GM19351 (cell line): ENCODE measurements at regions not wholly inside any gene's neighbourhood (a gene's known extent, or its start where the extent isn't known, plus 50 kb on each side); places are given as distances from the start of the nearest gene placed in this dataset.
A peak's percentile ranks its signal among the peaks of the same experiment; 100 is the strongest.

Source experiments
- ATAC-seq: cut with Tn5 transposase; IDR thresholded peaks from one replicate; pipeline ENCODE4 v1.9.1; 2021; ENCODE audit warnings: mild to moderate bottlenecking, moderate library complexity; ENCODE audit not compliant: unreplicated experiment

DNA sequence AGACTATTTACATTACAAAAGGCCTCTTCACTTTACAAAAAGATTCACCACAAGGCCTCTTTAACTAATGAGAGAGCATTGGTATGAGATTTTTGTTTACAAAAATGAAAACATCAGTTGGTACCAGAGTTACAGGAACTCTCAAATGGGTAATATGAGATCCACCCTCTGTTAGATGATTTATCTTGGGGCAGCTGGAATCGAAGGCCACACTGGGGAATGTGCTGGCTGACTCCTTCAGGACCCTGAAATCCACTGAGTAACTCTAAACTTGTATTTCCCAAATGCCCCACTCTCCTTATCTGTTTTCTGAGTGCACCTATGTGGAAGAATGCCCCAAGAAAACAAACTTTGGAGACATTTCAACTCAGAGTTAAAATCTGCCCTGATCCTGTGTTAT lies 232.9 kb upstream of the F9 start:
- no peak for ATAC-seq

DNA sequence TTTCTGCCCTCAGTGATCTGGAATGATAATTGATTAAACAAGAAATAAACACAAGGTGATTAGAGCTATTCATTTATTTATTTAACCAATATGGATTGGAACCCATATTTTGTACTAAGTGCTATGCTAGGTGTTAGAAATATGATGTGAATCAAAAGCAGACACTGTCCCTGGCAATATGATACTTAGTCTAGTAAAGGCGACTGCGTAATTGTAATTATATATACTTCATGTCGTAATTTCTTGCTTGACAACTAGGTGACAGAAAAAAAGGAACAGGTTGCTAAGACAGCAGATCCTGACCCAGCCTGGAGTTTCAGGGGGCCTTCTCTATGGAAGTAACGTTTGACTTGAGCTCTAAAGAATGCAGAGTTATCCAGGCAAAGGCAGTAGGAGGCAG lies 236.5 kb upstream of the F9 start:
- no peak for ATAC-seq

DNA sequence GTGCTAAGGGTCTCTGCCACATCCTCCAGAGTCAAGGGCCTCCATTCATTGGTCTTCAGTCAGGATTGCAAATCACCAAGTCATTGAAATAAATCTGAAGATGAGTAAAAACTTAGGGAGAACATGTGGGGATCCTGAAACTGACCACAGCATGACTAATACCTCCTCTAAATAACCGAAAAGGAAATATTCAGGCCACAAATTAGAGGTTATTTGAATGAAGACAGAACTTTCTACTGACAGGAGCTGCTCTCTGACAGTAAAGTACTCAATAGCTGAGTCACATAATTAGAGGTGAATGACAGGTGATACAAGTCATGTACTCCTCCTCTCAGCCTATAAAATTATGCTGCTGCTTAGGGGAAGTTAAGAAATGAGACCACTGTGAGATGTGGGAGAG lies 240.2 kb upstream of the F9 start:
- ATAC-seq: peak; percentile 86

DNA sequence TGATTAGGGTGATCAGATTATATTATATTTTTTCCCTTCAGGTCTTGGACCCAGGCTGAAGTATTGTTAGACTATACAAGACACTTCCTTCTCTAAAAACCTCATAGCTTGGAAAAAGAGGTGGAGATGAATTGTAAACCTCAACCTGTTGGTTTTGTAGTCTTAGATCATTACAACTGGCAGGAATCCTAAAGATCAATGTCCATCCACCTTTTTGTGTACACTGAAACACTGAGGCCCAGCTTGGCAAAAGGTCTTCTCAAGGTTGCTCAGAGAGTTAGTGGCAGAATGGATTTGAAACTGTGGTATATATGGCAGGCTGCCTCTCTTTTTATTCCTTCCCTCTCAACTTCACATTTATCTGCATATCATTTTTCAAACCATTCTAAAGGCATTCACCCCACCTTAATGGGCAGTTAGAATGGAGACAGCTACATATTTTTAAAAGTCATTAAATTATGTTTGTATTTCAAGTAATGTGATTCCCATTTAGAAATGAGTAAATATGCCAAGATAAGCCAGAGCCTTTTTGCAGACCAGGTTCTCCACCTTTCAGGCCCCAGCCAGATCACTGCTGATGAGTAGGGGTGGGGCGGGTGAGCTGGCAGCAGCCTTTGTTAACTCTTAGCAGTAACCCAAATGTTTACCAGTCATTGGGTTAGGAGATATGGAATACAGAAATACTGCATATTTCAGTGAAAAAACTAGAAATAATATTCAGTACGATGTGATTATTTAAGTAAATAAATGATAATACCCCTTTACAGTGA lies 243.2 kb upstream of the F9 start:
- ATAC-seq: no peak

DNA sequence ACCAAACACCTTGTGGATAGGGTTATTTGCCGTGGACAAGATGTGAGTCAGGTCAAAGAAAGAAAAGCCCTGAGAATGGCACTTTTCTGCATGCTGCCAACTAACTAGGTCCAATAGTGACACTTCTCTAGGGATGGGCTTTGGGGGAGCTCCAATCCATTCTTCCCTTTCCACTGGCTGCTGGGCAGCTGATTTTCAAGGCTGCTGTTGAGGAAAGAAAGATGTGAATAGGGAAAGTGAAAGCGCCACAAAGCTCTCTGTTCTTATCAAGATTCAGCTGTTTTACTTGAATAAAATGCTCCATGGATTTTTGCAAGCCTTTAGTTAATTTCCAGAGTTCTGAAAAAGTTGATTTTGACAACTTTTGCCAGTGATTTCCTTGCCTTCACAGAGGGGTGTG lies 244.2 kb upstream of the F9 start:
- no peak for ATAC-seq

DNA sequence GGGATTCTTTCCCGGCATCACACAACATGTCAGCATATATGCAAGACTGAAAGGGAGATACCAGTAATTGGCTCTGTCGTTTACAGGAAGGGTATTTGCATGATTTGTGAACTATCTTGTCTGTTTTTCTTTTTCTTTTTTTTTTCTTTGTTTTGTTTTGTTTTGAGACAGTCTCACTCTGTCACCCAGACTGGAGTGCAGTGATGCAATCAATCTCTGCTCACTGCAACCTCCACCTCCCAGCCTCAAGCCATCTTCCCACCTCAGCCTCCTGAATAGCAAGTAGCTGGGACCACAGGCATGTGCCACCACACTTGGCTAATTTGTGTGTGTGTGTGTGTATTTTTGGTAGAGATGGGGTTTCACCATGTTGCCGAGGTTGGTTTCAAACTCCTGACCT lies 262.7 kb upstream of the F9 start:
- ATAC-seq: no peak

DNA sequence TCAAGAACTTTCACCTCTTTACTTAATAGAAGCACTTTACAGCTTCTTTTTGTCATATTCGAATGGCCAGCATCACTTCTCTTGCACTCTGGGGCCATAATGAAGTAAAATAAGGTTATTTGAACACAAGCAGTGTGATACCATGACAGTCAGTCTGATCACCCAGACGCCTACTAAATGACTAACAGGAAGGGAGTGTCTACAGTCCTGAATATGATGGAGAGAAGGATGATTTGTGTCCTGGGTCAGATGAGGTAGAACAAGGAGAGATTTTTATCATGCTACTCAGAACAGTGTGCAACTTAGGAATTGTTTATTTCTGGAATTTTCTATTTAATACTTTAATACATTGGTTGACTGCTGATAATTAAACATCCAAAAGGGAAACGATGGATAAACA lies 284.2 kb upstream of the F9 start:
- no peak for ATAC-seq

DNA sequence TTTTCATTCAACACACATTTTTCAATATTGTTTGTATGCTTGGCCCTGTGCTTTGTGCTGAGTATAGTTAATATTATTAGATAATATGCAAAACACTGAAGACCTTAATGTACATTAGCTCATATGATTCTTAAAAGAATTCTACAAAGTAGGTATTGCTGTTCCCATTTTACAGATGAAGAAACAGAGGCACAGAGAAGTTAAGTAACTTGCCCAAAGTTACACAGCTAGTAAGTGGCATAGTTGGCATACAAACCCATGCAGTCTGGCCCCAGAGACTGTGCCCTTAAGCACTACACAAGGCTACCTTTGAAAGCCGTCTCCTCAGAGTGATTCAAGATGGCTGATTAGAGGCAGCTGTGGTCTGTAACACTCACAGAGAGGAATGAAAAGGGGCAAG lies 293.4 kb upstream of the F9 start:
- no peak for ATAC-seq

DNA sequence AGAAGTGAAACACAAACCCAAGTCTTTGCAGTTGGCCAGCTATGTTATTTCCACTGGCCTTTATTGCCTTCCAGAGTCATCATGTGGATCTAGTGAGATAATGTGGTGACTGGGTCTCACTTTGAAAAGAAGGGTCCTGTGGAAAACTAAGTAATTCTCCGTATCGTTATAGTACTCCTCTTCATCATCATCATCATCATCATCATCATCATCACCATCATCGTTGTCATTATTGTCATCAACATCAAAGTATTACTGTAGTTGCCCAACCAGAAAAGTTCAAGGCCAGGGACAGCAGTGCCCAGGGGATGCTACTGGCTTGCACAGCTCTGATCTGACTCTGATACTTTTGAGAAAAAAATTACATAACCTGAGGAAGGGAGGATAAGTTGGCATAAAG lies 295.6 kb upstream of the F9 start:
- no peak for ATAC-seq

DNA sequence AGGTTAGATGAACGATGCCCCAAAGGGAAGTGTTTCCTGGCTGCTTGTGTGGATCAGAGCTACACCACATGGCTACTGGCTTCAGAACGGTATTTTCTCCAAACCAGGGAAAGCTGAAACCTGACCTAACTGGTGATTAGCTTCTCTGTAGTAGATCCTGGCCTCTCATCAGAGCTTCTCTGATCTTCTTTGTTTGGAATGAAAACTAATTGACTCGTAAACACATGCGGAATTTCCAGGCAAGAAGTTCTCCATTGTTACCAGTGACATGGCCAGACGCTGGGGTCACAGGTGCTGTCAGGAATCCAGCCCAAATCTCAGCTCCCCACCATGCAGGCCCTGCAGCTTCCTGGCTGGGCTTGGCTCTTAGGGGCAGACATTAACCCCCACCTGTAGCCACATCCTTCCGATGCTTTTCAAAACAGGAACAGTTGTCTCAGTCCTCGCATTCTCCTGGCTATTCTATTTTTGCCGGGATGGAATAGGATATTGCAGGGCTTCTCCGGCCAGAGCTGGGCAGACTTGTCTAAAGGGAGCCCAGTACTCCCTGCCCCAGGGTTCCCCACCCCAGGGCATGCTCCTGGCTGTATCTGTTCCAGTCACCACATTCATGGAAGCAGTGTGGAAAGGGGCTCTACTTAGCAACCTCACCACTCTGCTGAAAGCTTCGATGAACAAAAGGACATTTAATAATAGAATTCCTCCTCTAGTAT lies 305.4 kb upstream of the F9 start:
- ATAC-seq: no peak

DNA sequence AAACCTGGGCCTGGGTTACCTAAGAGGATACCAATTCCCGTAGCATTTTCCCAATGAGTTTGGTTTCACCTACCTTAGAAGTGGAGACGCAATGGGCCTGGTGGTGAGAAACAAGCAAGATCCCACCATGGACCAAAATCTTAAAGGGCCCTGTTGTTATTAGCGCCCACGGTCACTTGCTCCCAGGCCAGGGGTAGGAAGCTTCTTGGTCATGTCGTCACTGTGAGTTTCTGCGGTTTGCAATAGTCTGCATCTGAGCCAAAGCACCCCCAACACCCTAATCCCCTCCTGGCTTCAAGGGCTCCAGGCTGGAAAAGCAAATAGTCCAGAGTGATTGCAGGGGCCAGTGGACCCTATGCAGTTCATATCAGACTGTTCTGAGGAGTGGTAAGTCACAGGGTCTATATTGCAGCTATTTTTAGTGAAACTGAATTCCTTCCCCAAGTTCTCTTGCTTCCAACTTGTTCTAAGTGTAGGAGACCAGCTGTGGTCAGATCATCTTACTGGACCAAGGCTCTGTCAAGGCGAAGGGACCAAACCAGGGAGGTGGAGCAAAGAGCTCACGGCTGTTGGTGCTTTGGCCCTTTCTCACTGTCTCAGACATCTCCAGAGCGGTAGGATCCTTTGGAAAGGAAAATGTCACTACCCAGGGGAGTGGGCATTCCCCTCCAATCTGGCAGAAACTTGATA lies 307.9 kb upstream of the F9 start:
- ATAC-seq: no peak

DNA sequence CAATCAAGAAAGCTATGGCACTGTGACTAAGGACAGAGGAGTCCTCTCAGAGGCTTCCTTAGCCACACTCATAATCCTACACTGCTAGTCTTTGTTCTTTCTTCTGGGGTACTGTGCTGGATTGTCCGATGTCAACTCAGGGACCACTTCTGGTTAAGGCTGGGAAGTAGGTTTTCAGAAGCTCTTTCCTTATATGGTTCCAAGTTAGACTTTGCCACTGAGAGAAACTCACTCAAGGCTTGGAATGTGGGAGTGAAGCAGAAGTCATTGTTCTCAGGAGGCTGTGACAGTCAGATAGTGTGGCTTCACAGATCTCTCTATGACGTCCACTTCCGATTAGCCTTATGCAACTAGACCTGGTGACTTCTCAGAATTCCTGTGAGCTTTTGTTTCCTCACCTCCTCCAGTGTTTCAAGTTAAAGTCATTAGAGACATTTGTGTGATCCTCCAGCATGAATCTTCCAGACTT lies 317.3 kb upstream of the F9 start:
- no peak for ATAC-seq

DNA sequence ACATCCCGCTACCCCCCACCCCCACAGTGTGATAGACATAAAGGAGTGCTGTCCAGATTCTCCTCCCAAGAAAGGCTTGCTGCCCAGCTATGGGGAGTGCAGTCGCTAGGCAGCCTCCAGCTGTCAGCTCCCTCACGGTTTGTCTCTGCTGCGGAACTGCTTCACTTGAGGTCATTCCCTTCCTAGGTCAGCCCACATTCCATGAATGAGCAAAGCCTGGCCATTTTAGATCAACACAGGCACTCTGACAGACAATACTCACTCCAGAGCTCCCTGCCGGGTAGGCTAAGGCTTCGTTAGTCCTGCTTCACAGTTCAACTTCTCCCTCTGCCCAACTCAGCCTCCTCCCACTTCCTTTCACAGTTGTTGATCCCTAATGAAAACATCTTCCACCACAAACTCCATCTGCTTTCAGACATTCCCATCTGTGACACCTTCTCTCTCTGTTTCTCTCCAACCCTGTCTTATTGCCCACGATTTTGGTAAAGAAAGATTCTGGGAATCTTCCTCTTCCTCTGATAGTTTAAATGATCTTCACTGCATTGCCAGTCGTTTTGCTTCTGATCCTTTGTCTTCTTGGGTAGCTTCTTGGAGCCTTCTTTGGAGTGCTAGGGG lies 318.9 kb upstream of the F9 start:
- no peak for ATAC-seq

DNA sequence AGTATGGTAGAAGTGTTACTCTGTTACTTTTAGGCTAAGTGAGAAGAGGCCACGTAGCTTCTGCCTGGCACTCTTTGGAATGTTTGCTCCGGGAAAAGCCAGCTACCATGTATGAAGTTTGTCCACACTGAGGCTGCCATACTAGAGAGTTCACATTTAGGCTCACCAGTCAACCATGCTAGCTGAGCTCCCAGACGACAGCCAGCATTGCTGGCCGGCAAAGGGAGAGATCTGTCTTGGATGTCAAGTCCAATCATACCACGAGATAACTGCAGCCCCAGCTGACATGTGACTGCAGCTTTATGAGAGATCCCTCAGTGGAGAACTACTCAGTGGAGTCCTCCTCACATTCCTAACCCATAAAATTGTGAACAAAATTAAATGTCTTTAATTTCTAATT lies 321.2 kb upstream of the F9 start:
- no peak for ATAC-seq

DNA sequence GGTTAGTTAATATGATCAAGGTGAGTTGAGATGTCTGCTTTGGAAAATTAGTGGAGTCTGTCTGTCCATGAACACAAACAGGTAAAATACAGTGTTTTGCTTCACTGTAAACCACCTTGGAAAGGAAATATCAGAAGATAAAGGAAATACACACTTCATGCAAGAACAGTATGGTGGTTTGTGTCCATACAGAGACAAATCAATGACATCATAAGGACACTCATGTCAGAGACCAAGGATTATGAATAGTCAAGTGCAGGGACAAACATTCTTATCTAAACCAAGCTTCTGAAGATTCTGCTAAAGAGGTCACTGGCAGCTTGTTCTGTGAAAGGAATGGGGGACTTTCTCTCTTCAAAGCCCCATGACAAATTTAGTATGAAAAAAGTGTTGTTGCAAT lies 322.9 kb upstream of the F9 start:
- ATAC-seq: no peak

DNA sequence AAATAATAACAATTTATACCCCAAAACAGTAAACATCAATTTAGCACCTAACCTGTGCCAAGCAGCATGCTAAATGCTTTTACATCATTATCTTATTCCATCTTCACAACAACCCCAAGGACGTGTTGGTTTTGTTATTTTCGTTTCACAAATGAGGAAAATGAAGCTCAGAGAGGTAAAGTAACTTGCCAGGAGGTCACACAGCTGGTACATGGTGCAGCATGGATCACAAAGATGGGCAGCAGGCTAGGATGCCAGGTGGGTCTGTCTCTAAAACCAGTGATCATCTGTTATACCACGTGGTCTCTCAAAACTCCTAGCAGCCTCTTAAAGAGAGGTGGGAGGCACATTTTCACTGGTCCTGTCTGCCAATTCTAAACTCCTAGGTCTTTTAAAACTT lies 323.6 kb upstream of the F9 start:
- no peak for ATAC-seq

DNA sequence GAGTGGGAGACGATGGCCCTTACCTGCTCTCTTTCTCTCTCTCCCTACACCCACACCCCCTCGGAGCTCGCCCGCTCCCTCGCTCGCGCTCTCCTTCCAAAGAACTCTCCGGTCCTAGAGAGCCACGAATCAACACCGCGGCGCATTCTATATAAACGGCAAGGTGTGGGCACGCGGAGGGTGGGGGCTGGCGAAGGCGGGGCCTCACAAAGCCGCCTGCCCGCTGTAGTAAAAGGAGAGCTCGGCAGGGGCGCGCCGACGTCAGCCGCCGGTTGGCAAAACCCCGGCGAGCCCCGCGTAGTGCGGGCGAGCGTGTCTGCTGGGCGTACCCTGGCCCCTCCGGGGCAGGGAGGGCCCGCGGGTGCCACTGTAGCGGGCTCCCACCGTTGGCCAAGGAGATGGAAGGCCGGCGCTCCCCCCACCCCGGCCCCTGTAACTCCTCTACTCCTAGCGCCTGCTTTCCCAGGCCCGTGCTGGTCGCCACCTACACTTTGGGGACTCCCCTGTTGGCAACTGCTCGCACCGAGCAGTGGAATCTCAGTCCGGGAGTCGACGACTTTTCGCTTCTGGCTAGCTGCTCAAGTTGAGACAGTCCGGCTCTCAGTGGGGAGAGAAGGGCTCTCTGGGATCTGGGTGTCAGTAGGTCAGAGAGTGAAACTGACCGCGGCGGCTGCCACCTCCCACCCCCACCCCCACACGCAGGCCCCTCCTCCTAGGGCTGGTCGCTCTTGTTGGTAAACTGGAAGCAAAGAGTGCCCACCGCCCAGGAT lies 325.5 kb upstream of the F9 start:
- ATAC-seq: no peak

DNA sequence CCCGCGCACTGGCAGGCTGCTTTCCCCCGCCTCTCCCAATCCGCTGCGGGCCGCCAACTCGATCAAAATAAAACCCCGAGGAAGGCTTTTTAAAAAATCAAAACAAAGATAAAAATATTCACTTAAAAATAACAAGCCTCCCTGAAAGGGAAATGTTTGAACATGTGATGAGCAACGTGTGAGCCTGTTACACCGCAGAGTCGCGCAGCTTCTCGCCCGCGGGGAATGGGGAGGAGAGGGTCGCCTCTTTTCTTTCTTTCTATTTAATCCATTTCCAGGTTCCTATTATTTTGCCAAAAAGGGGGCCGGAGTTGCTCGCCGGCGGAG lies 326.0 kb upstream of the F9 start:
- no peak for ATAC-seq

DNA sequence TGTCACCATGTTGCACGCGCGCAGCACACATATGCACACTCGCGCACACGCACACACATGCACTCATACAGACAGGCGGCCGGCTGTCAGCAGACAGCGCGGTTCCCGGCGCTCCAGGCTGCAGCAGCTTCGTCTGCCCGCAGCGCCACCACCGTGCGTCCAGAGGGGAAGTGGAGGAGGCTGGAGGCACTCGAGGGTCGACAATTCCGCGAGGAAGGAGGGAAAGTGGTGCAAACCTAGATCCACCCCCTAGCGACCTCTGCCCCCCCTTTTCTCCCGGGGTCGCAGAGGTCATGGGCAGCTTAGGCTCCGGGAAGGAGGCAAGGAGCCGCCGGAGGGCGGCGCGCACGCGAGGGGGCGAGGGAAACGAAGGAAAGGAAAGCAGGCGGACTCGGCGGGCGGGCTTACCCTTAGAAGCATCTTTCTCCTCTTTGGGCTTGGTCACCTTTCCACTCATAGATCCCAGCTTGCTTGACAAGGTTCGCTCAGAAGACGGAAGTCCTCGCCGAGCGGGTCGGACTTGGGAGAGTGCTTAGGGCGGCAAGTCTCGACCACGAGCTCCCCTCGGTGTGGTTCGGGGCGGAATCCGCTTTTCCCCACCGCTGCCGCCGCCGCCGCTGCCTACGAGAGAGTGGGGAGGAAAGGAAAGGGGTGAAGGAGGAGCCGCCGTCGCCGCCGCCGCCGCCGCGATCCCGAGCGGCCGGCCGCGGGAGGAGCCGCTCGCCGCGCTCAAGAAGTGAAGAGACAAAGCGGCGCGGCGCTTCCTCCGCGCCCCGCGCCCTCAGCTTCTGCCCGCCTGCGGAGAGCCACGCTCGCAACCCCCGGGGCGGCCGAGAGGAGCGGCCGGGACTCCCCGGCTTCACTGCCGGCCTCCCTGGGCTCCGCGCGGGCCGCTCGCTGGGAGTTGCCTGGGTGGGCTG lies 326.6 kb upstream of the F9 start:
- no peak for ATAC-seq
